ENCODE measurements at regions not wholly inside any gene's neighbourhood (a gene's known extent, or its start where the extent isn't known, plus 50 kb on each side); places are given as distances from the start of the nearest gene placed in this dataset.

GRCh38 chr11:116644941-116645305, 127.9 kb downstream of the BUD13 start:
- TF ChIP-seq, protein P1, sequence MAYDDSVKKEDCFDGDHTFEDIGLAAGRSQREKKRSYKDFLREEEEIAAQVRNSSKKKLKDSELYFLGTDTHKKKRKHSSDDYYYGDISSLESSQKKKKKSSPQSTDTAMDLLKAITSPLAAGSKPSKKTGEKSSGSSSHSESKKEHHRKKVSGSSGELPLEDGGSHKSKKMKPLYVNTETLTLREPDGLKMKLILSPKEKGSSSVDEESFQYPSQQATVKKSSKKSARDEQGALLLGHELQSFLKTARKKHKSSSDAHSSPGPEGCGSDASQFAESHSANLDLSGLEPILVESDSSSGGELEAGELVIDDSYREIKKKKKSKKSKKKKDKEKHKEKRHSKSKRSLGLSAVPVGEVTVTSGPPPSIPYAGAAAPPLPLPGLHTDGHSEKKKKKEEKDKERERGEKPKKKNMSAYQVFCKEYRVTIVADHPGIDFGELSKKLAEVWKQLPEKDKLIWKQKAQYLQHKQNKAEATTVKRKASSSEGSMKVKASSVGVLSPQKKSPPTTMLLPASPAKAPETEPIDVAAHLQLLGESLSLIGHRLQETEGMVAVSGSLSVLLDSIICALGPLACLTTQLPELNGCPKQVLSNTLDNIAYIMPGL (CRISPR knock-in tag; IDR thresholded peaks at IDR 0.05; ENCODE audit: borderline replicate concordance), result no peak
- TF ChIP-seq EP300 (IDR thresholded peaks at IDR 0.05) (no peak), POLR2A (IDR thresholded peaks at IDR 0.05; ENCODE audit: low read length) (no peak), PBX3 (IDR thresholded peaks at IDR 0.05) (no peak), BHLHE40 (IDR thresholded peaks at IDR 0.05; ENCODE audit: low read depth, low read length) (no peak)
